Colon (tissue), 2 donors: ENCODE measurements at regions not wholly inside any gene's neighbourhood (a gene's known extent, or its start where the extent isn't known, plus 50 kb on each side); places are given as distances from the start of the nearest gene placed in this dataset.
A peak's percentile ranks its signal among the peaks of the same experiment; 100 is the strongest.
"Not testable (repeated sequence)": the region's sequence is repeated elsewhere in the genome, so short reads cannot be mapped to it uniquely, and the experiment has no call there.

Experiments used
- FAIRE-seq: peaks from 2 replicates; lab custom pipeline; 2012; peaks lifted over from hg19 to GRCh38; lab: Jason Lieb, UNC
- donor health status: control.
- donor health status: control.

DNA sequence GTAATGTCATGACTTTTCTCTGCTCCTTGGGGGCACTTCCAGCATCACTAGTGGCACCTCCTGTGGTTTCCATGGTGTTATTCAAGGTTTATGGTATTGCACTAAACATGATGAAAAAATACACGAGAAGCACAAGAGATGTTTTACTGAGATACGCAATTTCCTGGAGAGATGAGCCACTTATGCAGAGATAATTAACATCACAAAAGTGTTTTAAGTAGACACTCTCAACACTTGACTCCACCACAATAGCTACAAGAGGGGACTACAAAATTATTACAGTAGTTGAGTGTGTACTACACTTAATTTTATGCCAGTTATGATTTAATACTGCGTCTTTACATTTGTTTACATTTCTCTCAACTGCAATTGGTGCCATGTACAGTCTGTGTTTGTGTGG is 906.7 kb downstream of the DNAJB9 start:
- no peak for FAIRE-seq

DNA sequence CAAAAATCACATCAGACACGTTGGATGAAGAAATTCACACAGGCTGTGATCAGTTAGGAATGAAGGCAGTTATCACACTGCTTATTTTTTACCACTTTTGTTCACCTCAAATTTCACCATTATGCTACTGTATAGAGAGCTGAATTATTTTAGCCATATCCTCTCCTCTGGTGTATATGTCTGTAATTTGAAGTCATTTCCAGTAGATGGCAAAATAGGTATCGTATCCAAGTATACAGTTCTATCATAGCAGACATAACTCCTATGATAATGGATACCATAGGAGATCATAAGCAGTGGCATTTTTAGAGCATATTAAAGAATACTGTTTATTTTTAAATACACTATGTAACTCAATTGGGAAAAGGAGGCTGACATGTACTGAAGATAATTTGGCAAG is 909.7 kb downstream of the DNAJB9 start:
- FAIRE-seq, result no peak

DNA sequence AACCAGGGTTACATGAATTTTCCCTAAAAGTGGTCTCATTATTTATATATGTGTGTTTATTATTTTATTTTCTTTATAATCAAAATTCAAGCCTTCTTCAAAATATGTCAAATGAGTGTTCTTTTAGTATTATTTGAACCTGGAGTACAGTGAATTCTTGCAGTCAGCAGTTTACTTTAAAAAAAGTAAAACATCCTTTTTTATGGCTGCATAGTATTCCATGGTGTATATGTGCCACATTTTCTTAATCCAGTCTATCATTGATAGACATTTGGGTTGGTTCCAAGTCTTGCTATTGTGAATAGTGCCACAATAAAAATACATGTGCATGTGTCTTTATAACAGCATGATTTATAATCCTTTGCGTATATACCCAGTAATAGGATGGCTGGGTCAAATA is 920.9 kb downstream of the DNAJB9 start:
- not testable (repeated sequence) for FAIRE-seq

DNA sequence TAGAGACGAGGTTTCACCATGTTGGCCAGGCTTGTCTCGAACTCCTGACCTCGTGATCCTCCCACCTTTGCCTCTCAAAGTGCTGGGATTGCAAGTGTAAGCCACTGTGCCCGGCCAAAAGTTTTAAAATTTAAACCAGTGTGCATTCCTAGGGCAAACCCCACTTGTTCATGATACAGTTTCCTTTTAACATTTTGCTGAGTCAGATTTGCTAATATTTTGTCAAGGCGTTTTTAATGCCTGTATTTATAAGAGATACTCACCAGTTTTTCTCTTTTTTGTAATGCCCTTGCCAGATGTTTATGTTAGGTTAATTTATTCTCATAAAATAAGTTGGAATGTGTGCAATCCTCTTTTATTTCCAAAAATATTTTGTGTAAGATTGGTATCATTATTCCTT is 927.4 kb downstream of the DNAJB9 start:
- FAIRE-seq, result no peak

DNA sequence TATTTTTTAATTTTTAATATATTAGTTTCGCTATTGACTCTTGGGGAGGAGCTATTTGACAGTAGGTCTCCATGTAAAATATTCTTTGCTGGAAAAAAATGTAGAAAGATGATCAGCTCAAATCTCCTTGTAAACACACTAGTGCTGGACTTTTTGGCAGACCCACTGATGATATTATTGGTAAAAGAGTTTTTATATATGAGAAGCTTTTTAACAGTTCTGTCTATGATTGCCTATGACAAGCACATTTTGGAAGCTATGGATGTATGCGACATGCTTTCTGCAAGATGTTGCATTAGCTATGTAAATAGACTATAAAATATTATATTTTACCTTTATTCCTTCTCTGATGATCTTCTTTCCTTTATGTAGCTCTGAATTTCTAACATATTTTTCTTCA is 928.5 kb downstream of the DNAJB9 start:
- FAIRE-seq, result no peak

DNA sequence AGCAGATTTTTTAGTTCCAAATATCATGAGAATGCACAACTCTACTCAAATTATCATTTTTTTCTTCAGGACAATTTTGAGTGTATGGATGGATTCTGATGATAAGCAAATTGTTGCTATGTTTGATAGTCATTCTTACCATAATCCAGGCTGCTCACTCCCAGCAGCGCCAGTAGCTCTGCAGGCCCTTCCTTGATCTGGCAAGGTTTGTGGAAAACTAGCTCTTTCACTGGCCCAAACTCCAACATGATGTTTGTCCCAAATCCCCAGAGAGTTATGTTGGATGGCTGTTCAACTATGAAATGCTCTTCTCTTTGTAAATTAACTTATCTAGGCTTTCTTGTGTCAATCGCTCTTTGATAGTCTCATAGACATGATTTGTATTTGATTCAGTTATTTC is 933.7 kb downstream of the DNAJB9 start:
- no peak for FAIRE-seq

DNA sequence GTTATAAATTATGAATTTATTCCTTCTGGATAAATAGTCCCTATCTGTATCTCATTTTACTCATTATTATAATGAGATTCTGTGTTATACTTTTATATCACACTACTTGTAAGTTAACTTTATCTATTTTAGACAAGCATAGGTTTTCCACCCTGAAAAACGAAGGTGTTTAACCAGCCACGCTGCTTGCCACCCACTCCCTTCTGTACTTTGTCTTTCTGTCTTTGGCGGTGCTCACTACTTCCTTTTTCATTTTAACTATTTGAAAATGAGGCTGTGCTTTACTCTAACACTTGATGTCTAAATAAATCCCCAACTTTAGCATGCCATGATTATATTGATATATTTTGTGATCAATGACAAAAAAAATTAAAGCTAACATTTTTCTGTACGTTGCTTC is 952.9 kb downstream of the DNAJB9 start:
- no peak for FAIRE-seq

DNA sequence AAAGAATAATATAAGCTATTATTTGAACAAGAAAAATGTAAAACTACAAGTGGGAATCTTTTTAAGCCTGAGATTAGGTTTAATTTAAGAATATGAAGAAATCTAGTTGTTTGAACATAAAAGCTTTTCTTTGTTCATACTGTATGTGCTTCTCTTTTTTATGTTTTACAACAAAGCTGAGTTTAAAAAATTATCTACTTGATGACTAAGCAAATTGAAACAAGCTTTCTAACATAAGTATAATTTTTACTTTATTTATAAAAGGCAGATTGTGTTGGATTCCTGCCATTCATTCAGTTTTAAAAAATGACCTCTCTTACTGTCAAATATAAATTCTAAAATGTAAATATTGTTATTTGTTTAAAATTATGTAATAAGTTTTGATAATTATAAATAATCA is 958.2 kb downstream of the DNAJB9 start:
- peak; percentile 45 for FAIRE-seq

DNA sequence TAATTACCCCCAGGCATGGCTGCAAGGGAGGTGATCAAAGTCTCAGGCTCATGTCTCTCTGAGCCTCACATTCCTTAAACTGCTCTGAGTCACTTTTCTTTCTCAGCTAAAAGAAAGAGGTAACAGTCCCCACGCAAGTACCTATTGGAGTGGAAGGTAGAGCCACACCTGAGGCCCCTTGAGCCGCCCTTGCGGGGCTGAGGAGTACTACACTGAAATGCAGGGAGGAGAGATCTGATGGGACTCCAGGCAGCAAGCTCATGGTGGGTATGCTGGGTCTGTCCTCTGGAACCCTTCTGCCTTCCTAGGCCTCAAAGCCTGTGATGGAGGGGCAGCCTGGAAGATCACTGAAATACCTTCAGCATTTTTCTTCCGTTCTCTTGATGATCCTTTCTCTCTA is 960.0 kb downstream of the DNAJB9 start:
- FAIRE-seq, result no peak

DNA sequence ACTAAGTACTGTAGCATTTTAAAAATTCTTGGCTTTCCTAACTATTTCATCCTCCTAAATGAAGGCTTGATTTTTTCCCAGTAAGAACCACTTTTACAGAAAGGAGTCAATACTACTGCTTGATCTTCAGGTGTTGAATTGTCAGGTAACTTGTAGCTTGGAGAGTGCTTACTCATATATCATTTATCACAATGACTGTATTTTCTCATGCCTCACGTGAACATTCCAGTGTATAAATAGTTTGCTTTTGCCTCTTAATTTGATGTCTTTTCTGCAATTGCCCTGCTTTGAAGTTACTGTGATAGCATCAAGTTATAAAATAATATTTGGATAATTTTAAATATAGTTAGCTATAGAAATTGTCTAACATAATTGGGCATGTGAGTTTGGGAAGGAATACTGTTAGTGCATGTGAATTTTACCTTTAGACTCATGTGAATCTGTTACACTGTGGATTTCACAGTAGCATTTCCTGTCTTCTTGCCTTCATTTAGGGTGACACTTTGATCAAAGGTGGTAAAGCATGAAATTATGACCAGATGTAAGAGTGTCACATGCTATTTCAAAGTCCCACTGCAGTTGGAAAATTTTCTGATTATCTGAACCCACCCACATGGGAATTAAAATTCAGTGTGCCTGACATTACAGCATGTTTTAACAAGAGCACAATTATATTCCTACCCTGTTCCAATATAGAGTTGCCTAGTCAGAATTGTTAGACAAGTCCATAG is 962.8 kb downstream of the DNAJB9 start:
- FAIRE-seq, result no peak

DNA sequence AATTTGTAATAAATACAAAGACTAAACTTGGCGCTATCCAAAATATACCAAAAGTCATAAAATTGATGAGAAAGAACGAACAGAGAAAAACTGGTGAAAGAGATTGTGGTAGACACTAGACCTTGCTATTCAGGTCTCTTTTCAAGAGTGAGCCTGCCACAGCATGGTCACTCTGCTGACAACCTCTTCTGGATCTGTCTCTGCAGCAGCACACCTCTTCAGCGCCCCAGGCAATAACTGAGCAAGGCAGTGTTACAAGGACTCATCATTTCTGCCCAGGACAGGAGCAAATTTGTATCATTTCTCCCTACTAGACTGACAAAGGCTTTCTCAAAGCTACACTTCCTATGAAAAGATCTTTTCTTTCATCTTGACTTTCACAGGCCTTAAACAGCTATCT is 976.0 kb downstream of the DNAJB9 start:
- no peak for FAIRE-seq

DNA sequence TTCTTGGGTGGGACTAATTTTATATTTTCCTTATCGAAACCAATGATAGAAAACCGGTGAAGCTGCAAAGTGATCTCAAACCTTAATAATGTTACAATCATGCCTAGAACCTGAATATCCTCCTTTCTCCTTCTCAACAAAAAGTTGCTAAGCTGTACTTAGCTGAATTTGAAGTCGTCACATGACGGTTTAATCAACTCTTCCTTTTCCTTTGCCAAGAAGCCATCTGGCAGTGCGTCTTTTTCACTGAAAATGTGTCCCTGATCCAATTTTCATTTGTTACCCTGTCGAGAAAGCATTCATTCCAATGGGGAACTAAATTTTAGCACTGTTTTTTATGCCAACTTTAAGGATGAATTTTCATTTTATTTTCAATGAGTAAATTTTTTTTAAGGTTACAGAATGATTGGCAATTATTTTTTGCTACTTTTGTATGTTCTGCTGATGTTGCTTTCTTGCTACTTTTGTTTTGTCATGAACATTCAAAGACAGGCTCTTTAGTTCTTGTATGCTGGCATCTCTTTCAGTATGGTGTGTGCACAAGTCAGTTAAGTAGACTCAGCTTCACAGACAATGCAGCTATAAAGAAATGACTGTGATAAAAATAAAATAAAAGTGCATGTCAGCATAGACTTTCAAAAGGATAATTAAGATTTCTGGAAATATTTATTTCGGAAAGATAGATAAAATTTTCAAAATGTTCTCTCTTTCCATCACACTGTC is 980.0 kb downstream of the DNAJB9 start:
- no peak for FAIRE-seq

DNA sequence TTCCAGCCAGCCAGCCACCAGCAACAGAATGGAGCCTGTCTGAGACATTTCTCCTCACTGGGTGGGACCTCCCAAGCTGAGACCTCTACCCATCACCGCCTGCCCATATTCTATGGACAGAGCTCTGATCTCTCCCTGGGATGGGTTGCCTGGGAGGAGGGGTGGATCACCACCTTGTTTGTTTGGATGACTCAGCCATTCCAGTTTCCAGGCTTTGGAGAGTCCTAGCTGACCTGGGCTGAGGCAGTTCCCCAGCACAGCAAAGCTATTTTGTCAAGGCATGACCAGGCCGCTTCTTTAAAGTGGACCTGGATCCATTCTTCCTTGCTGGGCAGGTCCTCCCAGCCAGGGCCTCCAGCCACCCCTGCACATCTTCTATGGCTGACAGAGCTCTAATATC is 982.3 kb downstream of the DNAJB9 start:
- no peak for FAIRE-seq

DNA sequence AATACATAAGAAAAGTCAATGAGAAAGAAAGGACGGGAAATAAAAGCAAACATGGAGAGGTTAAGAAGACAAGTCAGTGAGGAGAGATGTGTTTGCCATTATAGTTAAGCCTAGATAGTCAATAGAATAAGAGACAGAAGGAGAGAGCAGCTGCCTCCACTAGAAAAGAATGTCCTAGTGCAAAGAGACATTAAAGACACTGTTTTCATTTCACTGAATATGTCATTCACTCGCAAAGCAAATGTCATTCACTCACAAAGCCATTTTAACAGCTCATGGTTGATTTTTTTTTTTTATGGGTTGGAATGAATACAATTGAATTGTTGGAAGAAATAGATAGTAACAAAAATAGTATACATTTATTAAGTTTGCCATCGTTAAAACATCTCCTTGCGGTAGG is 1007.6 kb downstream of the DNAJB9 start:
- FAIRE-seq, result no peak

DNA sequence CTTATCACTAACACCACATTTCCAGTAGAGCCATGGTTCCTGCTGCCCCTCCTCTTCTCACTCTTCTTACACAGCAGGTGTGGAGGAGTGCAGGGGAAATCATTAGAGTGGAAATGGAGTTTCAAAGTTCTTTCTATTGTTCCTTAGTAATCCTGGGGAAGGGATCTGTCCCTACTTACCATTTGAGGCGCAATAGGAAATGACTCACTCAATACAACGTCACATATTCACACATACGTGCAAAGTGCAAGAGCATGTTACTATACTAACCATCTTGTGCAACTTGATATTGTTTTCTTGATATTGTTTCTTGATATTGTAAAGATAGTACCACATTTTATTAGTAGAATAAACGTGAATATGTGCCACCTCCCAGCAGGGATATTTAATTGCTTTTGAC is 1010.2 kb downstream of the DNAJB9 start:
- no peak for FAIRE-seq

DNA sequence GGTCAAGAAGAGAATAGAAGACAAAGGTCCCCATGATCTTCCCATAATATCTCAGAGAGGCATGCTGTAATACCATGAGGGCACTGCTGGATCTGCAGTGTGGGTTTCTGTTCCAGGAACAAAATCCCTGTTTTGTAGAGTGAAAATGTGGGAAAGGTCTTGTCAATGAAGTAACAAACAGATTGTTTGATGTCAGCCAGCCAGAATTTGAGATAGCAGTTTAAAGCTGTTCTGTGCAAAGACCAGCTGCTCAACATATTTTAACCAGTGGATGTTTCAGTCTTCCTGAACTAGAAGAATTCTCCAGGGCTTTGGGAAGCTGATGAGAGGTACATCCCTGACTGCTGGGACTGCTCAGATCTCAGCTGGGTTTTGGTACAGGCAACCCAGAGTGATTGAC is 1012.5 kb downstream of the DNAJB9 start:
- no peak for FAIRE-seq

DNA sequence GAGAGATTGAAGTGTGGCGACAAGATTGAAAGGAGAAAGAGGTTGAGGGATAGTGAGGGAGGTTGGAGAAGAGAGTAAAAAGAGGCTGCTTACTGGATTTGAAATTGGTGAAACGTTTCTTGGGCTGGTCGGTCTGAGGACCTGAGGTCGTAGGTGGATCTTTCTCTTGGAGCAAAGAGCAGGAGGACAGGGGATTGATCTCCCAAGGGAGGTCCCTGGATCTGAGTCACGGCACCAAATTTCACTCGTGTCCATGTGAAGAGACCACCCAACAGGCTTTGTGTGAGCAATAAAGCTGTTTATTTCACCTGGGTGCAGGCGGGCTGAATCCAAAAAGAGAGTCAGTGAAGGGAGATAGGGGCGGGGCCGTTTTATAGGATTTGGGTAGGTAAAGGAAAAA is 1027.3 kb downstream of the DNAJB9 start:
- FAIRE-seq, result not testable (repeated sequence)

DNA sequence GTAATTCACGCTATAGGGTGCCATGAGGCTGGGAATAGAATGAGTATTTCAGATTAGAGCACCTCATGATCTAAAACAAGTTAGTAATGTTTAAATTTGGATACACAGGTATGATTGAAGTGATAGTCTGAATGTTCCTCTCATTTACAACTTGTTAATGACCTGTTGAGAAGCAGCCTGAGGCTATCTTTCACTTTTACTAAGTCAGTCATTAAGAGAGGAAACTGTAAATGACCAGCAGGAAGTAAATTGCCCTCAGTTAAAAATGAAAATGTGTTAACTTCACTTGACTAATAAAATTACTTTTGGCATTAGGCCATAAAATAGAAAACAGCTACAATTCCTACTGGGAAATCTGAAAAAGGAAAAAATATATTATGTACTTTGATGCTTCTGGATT is 1042.0 kb downstream of the DNAJB9 start:
- FAIRE-seq, result no peak

DNA sequence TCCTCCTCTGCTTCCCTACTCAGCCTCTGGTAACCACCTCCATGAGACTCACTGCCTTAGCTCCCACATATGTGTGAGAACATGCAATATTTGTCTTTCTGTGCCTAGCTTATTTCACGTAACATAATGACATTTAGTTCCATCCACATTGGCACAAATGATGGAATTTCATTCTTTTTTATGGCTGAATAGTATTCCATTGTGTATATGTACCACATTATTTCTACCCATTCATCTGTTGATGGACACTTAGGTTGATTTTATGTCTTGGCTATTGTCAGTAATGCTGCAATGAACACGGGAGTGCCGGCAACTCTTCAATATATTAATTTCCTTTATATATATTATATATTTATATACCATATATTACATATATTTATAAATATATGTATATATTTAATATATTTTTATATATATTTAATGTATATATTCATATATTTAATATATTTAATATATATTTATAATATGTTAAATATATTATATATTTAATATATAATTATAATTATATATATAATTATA is 1046.9 kb downstream of the DNAJB9 start:
- no peak for FAIRE-seq

DNA sequence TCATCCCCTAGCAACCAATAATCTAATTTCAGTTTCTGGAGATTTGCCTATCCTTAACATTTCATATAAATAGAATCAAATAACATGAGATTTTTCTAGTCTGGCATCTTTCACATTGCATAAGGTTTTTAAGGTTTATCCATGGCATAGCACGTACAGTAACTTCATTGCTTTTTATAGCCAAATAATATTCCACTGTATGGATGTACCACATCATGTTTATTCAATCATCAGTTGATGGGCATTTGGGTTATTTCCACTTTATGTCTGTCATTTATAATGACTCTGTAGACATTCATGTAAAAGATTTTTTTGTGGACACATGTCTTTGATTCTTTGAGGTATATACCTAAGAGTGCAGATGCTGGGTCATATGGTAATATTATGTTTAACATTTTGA is 1052.6 kb downstream of the DNAJB9 start:
- FAIRE-seq, result no peak

DNA sequence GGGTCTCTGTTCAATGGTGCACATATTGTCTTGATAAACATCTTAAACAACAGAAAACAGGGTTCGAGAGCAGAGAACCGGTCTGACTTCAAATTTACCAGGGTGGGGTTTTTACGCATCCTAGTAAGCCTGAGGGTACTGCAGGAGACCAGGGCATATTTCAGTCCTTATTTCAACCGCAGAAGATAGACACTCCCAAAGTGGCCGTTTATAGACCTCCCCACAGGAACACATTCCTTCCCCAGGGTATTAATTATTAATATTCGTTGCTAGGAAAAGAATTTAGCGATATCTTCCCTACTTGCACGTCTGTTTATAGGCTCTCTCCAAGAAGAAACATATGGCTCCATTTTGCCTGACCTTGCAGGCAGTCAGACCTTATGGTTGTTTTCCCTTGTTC is 1063.2 kb downstream of the DNAJB9 start:
- FAIRE-seq, result not testable (repeated sequence)

DNA sequence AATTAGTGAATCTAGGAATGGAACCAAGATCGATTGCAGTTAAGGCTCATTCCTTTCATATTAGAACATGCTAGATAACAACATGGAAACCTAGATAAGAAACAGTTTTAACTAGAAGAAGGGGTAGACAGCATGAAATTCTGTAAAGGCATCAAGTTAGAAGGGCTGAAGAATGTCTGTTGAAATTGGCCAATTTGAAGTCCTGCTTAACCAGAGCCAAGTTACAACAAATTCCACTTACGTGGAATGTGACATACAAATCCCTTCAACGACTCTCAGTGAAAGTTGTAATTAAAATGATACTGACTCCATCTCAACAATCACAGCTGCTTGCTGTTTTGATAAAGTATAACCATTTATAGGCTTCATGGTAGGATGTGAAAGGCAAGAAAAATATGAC is 1065.7 kb downstream of the DNAJB9 start:
- no peak for FAIRE-seq

DNA sequence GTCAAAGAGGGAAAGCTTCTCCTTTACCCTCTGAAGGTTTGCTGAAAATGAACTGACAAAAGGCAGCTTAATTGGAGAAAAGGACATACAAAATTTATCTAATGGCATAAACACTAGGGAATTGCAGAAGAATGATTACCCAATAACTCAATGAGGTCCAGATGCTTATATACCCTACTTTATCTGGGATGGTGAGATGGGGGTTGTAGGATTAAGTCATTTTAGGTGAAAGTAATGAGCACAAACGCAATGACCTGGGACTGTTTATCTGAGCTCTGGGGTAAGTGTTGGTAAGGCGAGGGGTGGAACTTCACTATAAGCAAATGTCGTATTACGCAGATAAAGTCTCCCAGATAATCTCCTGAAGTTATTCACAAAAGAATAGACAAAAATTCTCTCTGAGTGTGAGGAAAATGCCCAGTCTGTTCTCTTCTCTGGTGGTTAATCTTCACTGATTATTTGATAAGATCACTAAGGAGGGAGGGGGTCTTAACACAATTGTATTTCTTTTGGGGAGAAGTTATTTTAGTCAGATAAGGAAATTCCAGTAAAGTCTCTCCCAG is 1067.8 kb downstream of the DNAJB9 start:
- FAIRE-seq, result no peak

DNA sequence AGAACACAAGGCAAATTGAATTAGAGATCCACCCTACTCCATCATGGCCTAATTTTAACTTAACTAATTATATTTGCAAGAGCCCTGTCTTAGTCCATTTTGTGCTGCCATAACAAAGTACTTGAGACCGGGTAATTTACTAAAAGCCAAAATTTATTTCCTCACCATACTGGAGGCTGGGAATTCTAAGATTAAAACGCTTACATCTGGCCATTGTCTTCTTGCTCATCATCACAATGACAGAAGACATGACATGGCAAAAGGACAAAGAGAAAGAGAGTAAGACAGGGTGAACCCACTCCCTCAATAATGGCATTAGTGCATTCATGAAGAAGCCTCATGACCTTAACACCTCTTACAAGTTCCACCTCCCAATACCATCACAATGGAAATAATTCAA is 1068.6 kb downstream of the DNAJB9 start:
- no peak for FAIRE-seq
